Peyer's patch (tissue), 4 donors: ENCODE measurements at regions not wholly inside any gene's neighbourhood (a gene's known extent, or its start where the extent isn't known, plus 50 kb on each side); places are given as distances from the start of the nearest gene placed in this dataset.

Source experiments
- POLR2A ChIP-seq, 2 donors: fragments of 450-650 bp; IDR thresholded peaks; one replicate each; pipeline ENCODE4 v1.5.1; 2017; ENCODE audit warnings: antibody characterized with exemption in 2 of 2, mild to moderate bottlenecking in 2 of 2, moderate library complexity in 2 of 2
- TF ChIP-seq, protein P1 (sequence below), 6 experiments: fragments of 450-650 bp in 4 of 6; fragments of 200-600 bp in 2 of 6; sonication (generic) in 1 of 6; IDR thresholded peaks; one replicate each; pipeline ENCODE4 v1.5.1; 2017 to 2019; ENCODE audit warnings: antibody characterized with exemption in 6 of 6, mild to moderate bottlenecking in 3 of 6, moderate library complexity in 1 of 6

- TF ChIP-seq, protein P1, sequence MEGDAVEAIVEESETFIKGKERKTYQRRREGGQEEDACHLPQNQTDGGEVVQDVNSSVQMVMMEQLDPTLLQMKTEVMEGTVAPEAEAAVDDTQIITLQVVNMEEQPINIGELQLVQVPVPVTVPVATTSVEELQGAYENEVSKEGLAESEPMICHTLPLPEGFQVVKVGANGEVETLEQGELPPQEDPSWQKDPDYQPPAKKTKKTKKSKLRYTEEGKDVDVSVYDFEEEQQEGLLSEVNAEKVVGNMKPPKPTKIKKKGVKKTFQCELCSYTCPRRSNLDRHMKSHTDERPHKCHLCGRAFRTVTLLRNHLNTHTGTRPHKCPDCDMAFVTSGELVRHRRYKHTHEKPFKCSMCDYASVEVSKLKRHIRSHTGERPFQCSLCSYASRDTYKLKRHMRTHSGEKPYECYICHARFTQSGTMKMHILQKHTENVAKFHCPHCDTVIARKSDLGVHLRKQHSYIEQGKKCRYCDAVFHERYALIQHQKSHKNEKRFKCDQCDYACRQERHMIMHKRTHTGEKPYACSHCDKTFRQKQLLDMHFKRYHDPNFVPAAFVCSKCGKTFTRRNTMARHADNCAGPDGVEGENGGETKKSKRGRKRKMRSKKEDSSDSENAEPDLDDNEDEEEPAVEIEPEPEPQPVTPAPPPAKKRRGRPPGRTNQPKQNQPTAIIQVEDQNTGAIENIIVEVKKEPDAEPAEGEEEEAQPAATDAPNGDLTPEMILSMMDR (IDR thresholded peaks at IDR 0.05), result no peak
- TF ChIP-seq POLR2A (IDR thresholded peaks at IDR 0.05), result no peak
These were observed 129.4 kb downstream of the AKR1D1 start for GRCh38 chr7:138205614-138206150.
